ENCODE measurements at regions not wholly inside any gene's neighbourhood (a gene's known extent, or its start where the extent isn't known, plus 50 kb on each side); places are given as distances from the start of the nearest gene placed in this dataset.

- H3K9me3 ChIP-seq (ENCODE audit: control insufficient read depth, insufficient read depth, low read depth, low read length): no peaks in the 10 kb centered on the region
- ATAC-seq (no peak), DNase-seq (ENCODE audit: low read depth, low spot score) (no peak)
- no peaks in the 10 kb centered on the region for H3K27me3 ChIP-seq (ENCODE audit: control insufficient read depth, insufficient read depth, low read length)
- no peak overlapping the region for H3K4me3 ChIP-seq (ENCODE audit: low read depth in 2 of 2, low read length in 2 of 2)
- no peak overlapping the region for H3K27ac ChIP-seq (ENCODE audit: low read length)
- H3K36me3 ChIP-seq (ENCODE audit: control insufficient read depth, insufficient read depth, low read length): no peaks in the 10 kb centered on the region
- H3K4me1 ChIP-seq (ENCODE audit: control insufficient read depth, insufficient read depth, low read length): no peaks in the 10 kb centered on the region
- no TSS peak for BruUV-seq (replicated peaks)
- CTCF ChIA-PET: no interaction called here
- TF ChIP-seq SIN3A (IDR thresholded peaks at IDR 0.05; ENCODE audit: borderline replicate concordance, insufficient read depth, low read depth, low read length) (no peak), POLR2AphosphoS5 (IDR thresholded peaks at IDR 0.05; ENCODE audit: low read depth, low read length) (no peak), REST (IDR thresholded peaks at IDR 0.05; ENCODE audit: insufficient read depth in 1 of 2, low read depth in 2 of 2, low read length in 1 of 2) (no peak), TCF7L2 (IDR thresholded peaks at IDR 0.05; ENCODE audit: low read depth, low read length) (no peak), CTCF (IDR thresholded peaks at IDR 0.05) (no peak)
- intact Hi-C loops (cut with micrococcal nuclease; ENCODE audit: unreplicated experiment): no loop called here
- POLR2A ChIA-PET: no interaction called here
- in situ Hi-C loops (cut with HindIII; ENCODE audit: low pct_unique_long_range_greater_than_20kb, low sequenced_read_pairs): no loop called here
Measured at GRCh38 chr9:2288309-2288708, 273.2 kb downstream of the SMARCA2 start.

GRCh38 chr9:2289263-2289662 lies 274.1 kb downstream of the SMARCA2 start:
- DNase-seq (ENCODE audit: low read depth, low spot score) (no peak), ATAC-seq (no peak)
- TF ChIP-seq POLR2AphosphoS5 (IDR thresholded peaks at IDR 0.05; ENCODE audit: low read depth, low read length): no peak
- TF ChIP-seq CTCF (IDR thresholded peaks at IDR 0.05): no peak
- TF ChIP-seq SIN3A (IDR thresholded peaks at IDR 0.05; ENCODE audit: borderline replicate concordance, insufficient read depth, low read depth, low read length): no peak
- no peak for TF ChIP-seq TCF7L2 (IDR thresholded peaks at IDR 0.05; ENCODE audit: low read depth, low read length)
- TF ChIP-seq REST (IDR thresholded peaks at IDR 0.05; ENCODE audit: insufficient read depth in 1 of 2, low read depth in 2 of 2, low read length in 1 of 2): no peak
- Histone ChIP-seq H3K4me3 (ENCODE audit: low read depth in 2 of 2, low read length in 2 of 2) (no peak overlapping the region), H3K9me3 (ENCODE audit: control insufficient read depth, insufficient read depth, low read depth, low read length) (no peaks in the 10 kb centered on the region), H3K36me3 (ENCODE audit: control insufficient read depth, insufficient read depth, low read length) (no peaks in the 10 kb centered on the region), H3K4me1 (ENCODE audit: control insufficient read depth, insufficient read depth, low read length) (no peaks in the 10 kb centered on the region), H3K27me3 (ENCODE audit: control insufficient read depth, insufficient read depth, low read length) (no peaks in the 10 kb centered on the region), H3K27ac (ENCODE audit: low read length) (no peak overlapping the region)
- intact Hi-C loops (cut with micrococcal nuclease; ENCODE audit: unreplicated experiment): no loop called here
- POLR2A ChIA-PET: no interaction called here
- BruUV-seq (replicated peaks): no TSS peak
- in situ Hi-C loops (cut with HindIII; ENCODE audit: low pct_unique_long_range_greater_than_20kb, low sequenced_read_pairs): no loop called here
- CTCF ChIA-PET: no interaction called here

Measured in Panc1 (cell line).